ENCODE measurements at regions not wholly inside any gene's neighbourhood (a gene's known extent, or its start where the extent isn't known, plus 50 kb on each side); places are given as distances from the start of the nearest gene placed in this dataset.
A peak's percentile ranks its signal among the peaks of the same experiment; 100 is the strongest.

DNA sequence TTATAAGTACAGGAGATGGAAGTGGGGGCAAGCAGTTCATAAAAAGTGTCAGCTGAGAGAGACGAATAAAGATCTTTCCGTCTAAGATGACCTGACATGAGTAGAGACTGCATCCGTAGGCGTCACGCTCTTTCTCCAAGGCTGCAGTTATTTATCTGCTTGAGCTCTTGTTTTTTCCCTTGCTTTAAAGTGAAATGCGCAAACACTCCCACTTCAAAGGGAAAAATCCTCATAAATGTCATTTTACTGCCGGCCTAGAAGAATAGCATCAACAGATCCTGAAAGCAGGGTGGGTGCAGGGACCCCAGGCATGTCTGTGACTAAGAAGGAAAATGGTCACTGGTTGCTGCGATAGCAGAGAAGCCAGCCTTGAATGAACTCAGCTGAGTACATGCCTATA is 647.4 kb downstream of the MED13L start:
- DNase-seq: no peak

DNA sequence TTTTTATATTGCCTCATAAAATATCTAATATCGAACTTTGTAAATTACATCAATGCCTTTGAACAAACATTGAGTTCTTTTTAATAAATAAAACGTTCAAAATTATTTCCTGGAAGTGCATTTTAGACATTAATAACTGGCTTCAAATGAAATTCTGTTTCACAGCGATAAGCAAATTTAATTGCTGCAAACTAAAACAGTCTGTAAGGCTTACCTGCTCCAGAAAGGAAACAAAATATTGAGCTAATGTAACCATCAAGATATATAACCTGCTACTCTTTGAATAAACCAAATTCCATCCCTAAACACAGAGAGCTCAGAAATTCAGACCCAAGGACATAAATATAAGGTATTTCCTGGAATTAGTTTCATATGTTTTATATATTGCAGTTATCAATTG is 651.3 kb downstream of the MED13L start:
- DNase-seq: no peak

DNA sequence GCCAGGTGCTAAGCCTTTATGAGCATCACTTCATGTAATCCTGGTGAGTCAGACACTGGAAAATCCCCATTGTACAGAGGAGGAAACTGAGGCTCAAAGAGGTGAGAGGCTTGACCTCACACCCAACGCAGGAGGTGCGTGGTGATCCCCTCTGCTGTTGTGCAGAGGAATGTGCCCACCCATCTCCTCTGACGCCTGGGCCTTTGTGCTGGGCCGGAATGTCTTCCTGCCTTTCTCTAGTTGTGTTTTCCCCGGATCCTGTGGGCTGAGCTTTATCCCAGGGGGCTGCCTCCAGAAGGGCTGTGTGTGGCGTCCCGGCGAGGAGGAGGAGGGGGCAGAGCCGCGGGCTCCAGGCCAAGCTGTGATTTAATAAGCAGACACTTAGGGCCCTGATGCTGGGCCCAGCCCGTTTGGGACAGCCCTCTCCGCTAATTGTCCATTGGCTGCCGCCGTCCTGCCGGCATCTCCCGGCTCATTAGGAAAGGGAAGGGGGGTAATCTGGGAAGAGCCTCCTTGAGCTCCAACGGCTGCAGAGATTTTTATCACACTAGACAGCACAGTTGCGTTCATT is 653.6 kb downstream of the MED13L start:
- no peak for DNase-seq

DNA sequence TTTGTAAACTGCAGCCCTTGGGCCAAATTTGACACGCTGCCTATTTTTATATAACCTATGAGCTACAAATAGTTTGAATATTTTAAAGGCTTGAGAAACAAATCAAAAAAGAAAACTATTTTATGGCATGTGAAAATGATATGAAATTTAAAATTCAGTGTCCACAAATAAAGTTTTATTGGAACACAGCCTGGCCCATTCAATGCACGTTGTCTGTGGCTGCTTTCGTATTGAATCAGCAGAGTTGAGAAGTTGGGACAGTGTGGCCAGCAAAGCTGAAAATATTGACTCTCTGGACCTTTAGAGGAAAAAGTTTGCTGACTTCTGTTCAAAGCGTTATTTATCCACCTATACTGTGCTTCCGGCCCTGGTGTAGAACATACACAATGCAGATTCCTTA is 654.2 kb downstream of the MED13L start:
- DNase-seq: no peak

DNA sequence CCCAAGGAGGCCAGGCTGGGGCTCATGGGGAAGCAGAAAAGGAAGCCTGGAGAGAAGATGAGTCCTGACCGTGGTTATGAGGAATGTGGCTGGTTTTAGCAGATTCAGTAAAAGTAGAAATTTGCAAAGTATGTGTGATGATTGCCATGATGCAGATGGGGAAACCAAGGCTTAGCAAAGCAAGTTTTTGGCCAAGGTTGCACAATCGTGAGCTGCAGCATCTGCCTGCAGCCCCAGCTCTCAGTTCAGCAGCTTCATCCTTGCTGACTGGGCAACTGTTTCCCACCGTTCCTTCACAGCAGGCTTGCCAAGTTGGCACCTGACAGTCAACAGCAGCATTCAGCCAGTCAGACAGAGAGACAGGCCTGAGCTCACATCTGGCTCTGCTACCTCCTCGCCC is 656.7 kb downstream of the MED13L start:
- no peak for DNase-seq

DNA sequence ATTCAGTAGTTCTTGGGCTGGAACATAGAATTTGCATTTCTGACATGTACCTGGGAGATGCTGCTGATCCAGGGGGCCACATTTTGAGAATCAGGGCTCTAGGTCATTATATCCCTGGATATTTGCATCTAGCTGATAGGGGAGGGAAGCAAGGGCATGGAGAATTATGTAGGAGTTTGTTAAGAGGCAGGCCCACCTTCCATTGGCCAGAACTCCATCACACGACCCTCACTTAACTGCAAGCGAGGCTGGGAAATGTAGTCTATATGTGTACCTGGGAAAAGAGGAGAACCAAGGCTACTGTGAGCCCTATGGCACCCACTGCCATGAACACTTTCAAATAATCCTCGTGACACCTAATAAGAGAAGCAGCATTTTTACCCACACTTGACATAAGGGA is 657.6 kb downstream of the MED13L start:
- no peak for DNase-seq

DNA sequence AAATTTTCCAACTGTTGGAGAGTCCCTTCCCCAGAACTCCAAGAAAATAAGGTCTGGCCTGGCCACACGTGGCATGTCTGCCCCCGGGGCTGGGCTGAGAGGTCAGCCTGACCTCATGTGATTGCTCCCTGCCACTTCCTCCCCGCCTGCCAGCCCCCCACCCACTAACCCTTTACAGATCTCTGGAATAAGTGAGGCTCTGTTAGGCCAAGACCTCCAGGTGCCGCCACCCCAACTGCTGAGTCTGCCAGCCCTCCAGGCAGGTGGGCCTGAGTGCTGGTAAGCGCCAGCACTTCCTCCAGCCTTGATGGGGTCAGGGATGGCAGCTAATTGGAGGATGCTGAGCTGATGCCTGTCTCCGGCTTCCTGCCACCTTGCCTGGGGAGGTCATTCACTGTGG is 658.4 kb downstream of the MED13L start:
- DNase-seq: no peak

DNA sequence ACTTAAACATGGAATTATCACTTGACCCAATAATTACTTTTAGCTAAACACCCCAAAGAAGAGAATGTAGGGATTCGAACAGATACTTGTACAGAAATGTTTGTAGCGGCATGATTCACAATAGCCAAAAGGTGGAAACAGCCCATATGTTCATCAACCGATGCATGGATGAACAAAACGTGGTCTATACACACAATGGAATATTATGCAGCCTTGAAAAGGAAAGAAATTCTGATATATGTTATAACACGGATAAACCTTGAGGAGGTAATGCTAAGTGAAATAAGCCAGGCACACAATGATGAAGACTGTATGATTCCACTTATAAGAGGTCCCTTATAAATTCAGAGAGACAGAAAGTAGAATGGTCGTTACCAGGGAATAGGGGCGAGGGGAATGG is 659.4 kb downstream of the MED13L start:
- no peak for DNase-seq

DNA sequence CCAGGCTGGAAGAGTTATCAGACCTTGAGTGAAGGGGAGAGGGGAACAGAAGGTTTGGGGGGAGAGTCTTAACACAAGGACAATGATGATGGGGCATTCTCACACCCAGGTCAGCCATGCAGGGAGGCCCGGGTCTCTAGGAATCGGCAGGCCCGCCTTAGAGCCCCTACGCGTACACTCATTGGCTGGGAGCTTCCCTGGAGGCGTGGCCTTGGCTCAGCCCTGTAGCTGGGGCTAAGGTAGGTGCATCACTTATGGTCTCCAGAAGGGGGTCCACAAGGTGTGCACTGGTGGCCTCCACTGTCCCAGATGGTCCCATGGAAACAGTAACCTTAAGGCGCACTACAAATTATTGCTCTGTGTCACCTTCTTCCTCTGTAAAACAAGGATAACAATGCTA is 660.1 kb downstream of the MED13L start:
- DNase-seq: no peak

DNA sequence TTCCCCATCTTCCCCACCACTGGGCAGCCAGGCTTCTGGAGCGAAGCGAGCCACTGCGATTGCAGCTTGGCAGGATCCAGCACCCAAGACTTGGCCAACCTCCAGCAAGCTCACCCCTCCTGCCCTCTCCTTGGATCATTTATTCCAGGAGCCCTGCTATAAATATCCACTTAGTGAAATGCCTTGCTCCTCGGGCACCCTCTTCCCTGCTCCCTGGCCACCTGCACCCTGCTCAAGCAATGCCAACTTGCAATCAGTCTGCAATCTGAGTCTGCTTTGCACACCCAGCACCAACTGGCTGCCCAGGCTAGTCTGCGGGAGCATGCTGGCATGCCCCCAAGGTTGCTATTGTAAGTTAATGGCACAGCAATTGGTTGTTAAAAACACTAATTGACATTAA is 666.0 kb downstream of the MED13L start:
- no peak for DNase-seq

DNA sequence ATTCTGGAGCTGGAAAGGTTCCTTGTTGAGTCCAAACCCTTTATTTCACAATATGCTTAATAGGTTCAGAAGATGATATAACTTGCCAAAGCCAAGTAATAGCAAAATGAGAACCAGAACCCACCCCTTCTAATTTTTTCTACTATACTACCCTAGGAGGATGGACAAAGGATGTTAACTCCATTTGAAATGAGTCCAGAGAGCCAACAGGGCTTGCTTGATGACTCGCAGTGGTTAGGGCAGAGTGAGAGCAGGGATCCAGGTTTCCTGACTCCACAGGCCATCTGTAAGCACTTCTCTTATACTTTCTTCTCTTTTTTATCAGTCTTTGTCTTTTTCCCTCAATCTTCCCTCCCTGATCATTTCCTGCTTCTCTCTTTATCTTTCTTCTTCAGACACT is 668.1 kb downstream of the MED13L start:
- DNase-seq: no peak

DNA sequence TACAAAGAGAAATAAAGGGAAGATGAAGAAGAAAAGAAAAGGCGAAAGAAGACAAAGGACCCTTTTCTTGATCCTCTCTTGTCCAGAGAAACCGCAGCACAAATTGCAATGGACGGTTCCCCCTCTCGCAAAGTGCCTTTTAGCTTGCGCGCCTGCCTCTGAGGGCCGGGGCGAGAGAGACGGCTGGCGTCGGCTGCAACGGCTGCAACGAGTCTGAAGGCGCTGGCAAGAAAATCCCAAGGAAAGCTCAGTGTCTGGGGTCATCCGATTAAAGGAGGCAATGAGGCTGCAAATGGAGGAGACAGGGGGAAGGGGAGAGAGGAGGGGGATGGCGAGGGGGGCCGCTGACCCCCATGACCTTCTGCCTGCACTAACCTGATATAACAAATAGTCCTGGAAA is 671.5 kb downstream of the MED13L start:
- no peak for DNase-seq

DNA sequence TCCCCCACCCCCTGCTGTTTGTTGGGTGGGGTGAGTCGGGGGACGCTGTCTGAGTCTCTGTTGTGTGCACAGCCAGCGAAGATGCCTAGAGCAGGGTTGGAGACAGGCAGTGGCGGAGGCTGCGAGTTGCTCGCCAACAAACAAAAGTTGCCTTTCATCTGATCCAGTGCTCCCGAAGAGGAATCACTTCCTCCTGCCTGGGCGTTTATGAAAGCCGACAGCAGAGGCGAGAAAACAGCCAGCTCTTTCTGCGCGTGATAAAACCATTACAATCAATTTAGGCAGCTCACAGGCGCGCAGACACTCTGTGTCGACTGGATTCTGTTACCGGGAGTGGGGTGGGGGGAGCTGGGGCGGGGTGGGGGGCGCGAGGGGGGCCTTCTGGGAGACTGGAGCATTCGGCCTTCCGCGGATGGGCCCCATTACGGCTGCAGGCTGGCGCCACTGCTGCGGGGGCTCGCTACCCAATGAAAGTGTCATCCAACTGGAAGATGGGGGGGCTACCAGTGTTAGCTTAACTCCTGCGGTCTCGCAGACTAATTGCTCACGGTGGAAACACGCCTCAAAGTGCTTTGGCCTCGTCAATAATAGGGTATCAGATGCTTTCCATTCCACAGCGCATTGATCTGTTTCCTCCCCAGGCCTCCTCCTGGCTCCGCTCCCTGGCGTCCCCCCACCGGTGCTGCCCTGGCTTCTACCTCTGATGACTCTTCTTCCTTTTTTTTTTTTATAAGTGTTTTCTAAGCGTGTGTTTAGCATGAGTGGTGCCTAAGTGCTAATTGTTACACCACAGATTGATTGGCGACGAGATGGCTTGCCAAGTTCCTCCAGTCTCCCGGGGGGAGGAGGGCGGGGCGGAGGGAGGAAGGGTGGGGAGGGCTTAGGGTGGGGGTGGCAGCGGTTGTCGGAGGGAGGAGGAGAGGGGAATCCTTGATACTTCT is 678.4 kb downstream of the MED13L start:
- DNase-seq: no peak

DNA sequence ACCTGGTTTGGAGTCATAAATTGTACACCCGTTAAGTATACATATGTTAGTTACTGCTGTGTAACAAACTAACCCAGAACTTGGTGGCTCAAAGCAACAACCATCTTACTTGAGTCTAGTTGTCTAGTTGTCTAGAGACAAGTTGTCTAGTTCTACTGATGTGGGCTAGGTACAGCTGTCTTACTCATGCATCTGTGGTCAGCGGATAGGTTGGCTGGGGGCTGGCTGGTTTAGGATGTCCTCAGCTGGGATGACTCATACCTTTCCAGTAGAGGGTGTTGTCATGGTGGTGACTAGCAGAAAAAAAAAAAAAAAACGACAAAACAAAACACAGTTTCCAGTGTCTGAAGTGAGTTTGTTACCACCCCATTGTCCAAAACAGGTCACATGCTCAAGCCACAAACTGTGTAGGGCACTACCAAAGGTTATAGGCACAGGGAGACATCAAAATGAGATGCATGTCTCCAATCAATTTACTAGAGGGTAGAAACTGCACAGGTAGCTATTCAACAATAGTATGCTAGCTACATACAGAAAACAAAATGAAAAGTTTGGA is 680.3 kb downstream of the MED13L start:
- DNase-seq: peak; percentile 25

DNA sequence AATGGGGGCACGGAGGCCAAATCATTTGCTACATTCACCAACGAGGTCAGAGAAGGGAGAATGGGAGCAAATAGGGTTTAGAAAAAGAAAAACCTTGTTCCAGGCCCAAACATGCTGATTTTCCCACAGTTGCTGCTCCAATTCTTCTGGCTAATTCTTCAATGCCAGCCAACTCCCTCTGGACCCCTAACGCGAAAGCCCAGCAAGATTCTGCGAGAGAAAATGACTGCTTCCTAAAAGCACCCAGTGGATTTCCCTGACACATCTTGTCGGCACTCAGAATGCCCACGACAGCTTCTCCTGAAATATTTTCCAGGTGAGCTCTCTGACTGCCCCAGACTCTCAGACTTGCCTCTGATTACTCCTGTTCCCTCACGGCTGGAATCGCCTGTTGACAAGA is 689.4 kb downstream of the MED13L start:
- DNase-seq: no peak

DNA sequence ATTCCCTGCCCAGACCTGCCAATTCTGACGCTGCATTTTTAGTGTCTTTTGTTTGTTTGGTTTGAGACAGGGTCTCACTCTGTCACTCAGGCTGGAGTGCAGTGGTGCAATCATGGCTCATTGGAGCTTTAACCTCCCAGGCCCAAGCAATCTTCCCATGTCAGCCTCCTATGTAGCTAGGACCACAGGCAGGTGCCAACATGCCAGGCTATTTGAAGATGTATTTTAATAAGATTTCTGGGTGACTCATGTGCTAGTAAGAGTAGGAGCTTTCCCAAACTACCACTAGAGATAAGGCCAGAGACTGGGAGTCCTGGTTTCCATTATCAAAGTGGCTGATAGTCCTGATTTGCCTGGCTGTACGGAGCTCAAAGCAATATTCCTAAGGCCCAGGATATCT is 693.3 kb downstream of the MED13L start:
- DNase-seq: no peak

DNA sequence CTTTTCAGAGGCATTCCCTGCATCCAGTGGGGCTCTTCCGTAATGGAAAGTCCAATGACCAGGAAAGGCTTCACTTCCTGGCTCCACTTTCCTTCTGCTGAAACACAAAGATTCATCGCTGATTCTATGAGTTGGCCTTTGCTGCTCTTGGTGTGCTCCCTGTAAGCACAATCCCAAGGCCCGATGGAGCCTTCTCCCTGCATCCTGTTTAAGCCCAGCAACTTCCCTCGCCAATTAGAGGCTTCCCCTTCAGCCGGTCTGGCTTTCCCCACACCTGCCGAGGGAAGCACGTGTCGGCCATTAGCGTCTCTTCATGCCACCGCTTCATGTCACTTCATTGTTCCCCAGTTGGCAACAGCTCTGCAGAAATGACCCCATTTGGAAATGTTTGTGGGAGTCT is 693.9 kb downstream of the MED13L start:
- DNase-seq: no peak

DNA sequence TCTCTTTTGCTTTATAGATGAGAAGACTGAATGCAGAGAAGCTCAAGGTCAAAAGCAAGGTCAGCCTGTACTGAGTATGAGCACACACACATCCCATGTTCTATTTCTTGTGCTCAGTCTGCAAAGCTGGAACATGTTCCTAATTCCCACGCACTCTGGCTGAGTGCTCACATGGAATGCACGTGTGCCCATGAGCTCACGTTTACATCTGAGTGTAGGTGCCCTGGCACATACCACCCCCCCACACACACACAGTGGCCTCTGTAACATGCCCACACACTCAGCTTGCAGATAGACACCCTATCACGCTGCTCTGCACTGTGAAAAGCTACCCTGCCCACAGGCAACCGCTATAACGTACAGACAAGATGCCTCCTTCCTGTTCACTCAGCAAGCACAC is 700.1 kb downstream of the MED13L start:
- no peak for DNase-seq

DNA sequence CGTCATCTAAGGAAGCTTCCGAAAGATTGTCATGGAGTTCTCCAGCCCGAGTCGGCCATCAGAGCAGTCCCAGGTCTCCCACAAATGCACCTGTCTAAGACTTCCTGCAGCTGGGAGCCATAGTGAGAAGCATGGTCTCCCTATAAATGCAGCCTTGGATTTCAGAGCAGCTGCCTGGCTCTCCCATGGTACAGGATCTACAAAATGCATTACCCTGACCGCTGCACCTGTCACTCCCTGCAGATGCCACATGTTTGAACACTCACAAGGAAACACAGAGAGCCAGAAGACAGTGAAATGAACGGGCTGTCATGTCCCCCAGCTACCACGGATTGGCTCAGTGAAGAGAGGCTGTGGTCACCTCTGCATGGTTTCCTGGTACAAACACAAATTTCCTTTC is 702.7 kb downstream of the MED13L start:
- DNase-seq: no peak

DNA sequence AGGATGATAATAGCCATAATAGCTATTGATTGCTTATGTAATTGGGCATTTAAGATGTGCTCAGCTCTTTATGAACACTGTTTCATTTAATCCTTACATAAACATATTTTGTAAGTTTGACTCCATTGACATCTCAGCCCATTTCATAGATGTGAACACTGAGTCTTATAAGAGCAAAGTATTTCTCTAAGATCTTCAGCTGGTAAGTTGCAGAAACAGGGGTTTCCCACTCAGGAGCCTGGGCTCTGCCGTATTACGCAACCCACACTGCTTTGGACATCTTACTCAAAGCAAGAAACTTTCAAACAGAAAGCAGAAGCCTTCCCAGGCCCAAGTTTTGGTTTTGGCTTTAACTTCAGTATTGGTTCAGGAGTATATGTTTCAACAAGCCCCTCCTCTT is 705.1 kb downstream of the MED13L start:
- DNase-seq: no peak

DNA sequence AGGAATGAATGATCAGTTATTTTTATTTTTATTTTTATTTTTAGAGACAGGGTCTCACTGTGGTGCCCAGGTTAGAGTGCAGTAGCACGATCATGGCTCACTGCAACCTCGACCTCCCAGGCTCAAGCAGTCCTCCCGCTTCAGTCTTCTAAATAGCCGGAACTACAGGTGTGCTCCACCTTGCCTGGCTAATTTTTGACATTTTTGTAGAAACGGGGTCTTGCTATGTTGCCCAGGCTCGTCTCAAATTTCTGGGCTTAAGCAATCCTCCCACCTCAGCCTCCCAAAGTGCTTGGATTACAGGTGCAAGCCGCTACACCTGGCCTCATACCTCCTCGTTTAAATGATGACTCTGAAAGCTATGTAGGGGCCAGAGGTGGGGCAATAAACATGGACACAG is 706.0 kb downstream of the MED13L start:
- no peak for DNase-seq

DNA sequence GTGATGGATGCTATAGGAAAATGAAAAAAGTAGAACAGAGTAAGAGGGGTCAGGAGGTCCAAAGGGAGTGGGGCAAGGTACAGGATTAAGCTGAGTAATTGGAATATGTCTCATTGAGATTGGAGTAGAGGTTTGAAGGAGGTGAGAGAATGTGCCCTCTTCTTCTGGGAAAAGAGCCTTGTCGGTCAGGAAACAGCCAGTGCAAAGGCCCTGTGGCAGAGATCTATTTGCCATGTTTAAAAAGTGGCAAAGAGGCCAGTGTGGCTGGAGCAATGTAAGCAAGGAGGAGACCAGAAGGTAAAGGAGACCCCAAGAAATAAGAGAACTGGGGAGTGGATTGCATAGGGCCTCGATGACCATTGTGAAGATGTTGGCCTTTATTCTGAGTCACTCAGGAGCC is 706.5 kb downstream of the MED13L start:
- no peak for DNase-seq

DNA sequence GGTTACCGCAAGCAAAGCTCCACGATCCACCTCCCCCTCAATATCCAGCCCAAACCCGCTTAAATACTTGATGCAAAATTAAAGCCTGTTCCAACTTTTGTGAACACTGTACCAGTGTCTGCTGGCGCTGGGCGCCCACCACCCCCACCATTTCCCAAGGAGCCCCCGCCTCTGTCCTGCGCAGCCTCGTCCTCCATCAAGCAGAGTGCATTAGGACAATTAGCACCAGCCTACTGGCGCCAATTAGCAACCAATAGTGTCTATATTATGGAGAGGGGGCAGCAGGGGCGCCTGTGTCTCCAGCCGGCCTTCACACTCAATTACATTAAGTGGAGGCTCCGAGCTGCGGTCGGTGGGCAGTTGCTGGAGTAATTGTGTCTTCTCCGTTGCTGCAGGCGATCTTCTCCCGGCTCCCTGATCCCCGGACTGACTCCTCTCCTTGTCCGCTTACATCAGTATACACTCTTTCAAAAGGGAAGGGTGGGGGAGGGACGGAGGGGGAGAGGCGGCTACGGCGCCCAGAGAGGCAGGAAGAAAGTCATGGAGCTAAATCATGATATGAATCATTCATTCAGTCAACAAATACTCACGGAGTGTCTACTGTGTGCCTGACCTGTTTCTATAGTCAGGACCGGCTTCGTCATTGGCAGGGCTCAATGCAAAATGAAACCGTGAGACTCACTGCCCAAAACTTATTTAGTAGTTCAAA is 707.3 kb downstream of the MED13L start:
- peak; percentile 15 for DNase-seq

All from HCEC 1CT (cell line).